ENCODE measurements at regions not wholly inside any gene's neighbourhood (a gene's known extent, or its start where the extent isn't known, plus 50 kb on each side); places are given as distances from the start of the nearest gene placed in this dataset.

DNA sequence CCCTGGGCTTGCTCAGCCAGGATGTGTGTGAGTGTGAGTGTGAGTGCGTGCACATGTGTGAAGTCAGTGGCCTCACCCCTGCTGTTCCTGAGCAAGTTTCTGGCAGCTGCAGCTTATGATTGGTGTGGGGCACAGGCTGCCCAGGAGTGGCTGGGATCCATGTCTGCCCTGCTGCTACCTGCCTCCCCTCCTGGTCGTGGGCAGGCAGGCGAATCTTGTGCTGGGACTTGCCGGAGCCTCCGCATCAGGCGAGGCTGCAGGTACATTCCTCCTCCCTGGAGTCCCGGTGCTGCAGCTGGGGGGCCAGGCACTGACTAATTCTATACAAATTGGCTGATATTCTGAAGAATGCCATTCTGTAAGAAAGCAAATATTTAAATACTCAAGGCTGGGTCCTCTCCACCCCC lies 85.6 kb upstream of the WNT4 start:
- no peaks in the 10 kb centered on the region for H3K4me1 Mint-ChIP-seq (ENCODE audit: low read depth)
- no peak overlapping the region for H3K4me3 Mint-ChIP-seq
- no peak for DNase-seq (ENCODE audit: low spot score)
- no peaks in the 10 kb centered on the region for H3K9me3 Mint-ChIP-seq
- no peaks in the 10 kb centered on the region for H3K36me3 Mint-ChIP-seq (ENCODE audit: low read depth)
- H3K27ac Mint-ChIP-seq: no peak overlapping the region
- H3K27me3 Mint-ChIP-seq (ENCODE audit: low read depth): peaks cover 5% of the 10 kb centered on the region

DNA sequence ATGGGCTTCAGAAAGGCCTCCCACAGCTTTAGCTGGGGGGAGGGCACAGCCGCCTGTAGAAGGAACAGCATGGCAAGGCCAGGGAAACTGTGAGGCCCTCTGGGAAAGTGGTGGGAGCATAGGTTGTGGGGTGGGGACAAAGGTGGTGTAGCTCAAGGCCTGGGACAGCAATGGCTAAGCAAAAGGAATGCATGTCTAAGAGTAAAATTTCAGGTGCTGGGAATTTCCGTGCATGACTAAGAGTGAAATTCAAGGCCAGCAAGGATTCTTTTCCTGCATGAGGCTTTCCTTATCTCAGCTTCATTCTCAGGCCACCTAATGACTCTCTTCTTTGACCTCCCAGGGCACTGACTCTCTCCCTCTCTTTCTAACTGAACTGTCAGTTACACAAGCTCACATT lies 86.5 kb upstream of the WNT4 start:
- H3K4me3 Mint-ChIP-seq: no peak overlapping the region
- H3K27me3 Mint-ChIP-seq (ENCODE audit: low read depth): peaks cover 5% of the 10 kb centered on the region
- no peak overlapping the region for H3K27ac Mint-ChIP-seq
- no peaks in the 10 kb centered on the region for H3K4me1 Mint-ChIP-seq (ENCODE audit: low read depth)
- no peaks in the 10 kb centered on the region for H3K9me3 Mint-ChIP-seq
- H3K36me3 Mint-ChIP-seq (ENCODE audit: low read depth): no peaks in the 10 kb centered on the region
- no peak for DNase-seq (ENCODE audit: low spot score)

DNA sequence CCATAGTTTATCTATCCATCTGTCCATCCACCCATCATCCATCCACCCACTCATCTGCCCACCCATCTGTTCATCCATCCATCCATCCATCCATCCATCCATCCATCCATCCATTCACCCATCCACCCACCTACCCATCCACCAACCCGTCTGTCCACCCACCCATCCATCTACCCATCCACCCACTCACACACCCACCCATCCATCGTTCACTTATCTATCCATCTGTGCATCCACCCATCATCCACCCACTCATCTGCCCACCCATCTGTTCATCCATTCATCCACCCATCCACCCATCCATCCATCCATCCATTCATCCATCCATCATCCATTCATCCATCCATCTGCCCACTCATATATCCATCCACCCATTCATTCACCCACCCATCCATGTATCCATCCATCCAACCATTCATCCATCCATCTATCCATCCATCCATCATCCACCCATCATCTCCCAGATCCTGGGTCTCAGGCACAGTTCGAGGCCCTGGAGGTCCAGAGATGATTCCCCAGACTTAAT lies 88.2 kb upstream of the WNT4 start:
- DNase-seq (ENCODE audit: low spot score): no peak
- H3K4me3 Mint-ChIP-seq: no peak overlapping the region
- no peaks in the 10 kb centered on the region for H3K9me3 Mint-ChIP-seq
- peaks cover 5% of the 10 kb centered on the region for H3K27me3 Mint-ChIP-seq (ENCODE audit: low read depth)
- H3K4me1 Mint-ChIP-seq (ENCODE audit: low read depth): no peaks in the 10 kb centered on the region
- no peak overlapping the region for H3K27ac Mint-ChIP-seq
- no peaks in the 10 kb centered on the region for H3K36me3 Mint-ChIP-seq (ENCODE audit: low read depth)

GRCh38 chr1:22231995-22232690 lies 89.2 kb upstream of the WNT4 start:
- Mint-ChIP-seq H3K27me3 (ENCODE audit: low read depth) (peaks cover 2% of the 10 kb centered on the region), H3K27ac (no peak overlapping the region), H3K4me1 (ENCODE audit: low read depth) (no peaks in the 10 kb centered on the region), H3K36me3 (ENCODE audit: low read depth) (no peaks in the 10 kb centered on the region), H3K4me3 (no peak overlapping the region), H3K9me3 (no peaks in the 10 kb centered on the region)
- DNase-seq (ENCODE audit: low spot score): no peak

DNA sequence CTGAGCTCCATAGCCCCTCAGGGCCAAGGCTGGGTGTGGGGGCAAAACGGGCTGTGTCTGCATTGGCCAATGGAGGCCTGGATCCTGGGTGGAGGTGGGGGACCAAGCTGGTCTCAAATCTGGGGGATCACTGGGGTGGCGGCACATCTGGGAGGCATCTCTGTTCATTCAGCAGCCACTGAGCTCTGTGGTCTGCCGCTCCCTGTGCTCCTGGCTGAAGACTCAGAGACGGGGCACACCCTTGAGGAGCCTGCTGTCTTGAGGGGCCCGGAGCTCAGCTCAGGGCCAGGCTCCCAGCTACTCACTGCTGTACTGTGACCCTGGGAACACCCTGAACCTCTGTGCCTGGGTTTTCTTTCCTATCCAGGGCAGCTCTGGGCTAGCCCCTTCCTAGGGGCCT lies 90.3 kb upstream of the WNT4 start:
- H3K36me3 Mint-ChIP-seq (ENCODE audit: low read depth): no peaks in the 10 kb centered on the region
- H3K27ac Mint-ChIP-seq: no peak overlapping the region
- H3K9me3 Mint-ChIP-seq: no peaks in the 10 kb centered on the region
- H3K4me3 Mint-ChIP-seq: no peak overlapping the region
- H3K4me1 Mint-ChIP-seq (ENCODE audit: low read depth): no peaks in the 10 kb centered on the region
- DNase-seq (ENCODE audit: low spot score): no peak
- peaks cover 2% of the 10 kb centered on the region for H3K27me3 Mint-ChIP-seq (ENCODE audit: low read depth)

DNA sequence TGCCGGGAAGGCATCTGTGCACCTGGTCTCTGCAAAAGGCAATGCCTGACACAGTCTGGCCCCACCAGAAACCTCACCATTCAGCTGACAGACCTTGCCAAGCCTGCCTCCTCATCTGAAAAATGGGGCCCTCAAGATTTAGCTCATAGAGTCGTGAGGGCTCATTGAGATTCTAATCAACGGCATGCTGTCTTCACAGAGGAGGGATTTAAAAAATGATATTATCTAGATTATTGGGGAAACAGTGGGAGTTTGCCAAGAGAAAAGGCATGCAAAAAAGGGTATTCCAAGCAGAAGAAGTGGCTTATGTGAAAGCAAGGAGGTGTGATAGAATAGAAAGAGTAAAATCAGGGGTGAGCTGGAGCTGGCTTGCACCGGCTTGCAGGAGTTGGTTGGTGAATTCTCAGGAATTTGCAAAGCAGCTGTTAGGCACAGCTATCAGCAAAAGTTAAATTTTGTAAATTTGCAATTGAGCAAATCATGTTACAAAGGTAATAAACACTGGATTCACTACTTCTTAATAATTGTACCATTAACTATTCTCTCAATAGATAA lies 91.7 kb upstream of the WNT4 start:
- no peak for DNase-seq (ENCODE audit: low spot score)
- H3K4me3 Mint-ChIP-seq: no peak overlapping the region
- no peaks in the 10 kb centered on the region for H3K9me3 Mint-ChIP-seq
- peaks cover 2% of the 10 kb centered on the region for H3K27me3 Mint-ChIP-seq (ENCODE audit: low read depth)
- no peak overlapping the region for H3K27ac Mint-ChIP-seq
- no peaks in the 10 kb centered on the region for H3K4me1 Mint-ChIP-seq (ENCODE audit: low read depth)
- no peaks in the 10 kb centered on the region for H3K36me3 Mint-ChIP-seq (ENCODE audit: low read depth)

- no peak overlapping the region for H3K4me3 Mint-ChIP-seq
- H3K9me3 Mint-ChIP-seq: no peaks in the 10 kb centered on the region
- no peak for DNase-seq (ENCODE audit: low spot score)
- no peaks in the 10 kb centered on the region for H3K4me1 Mint-ChIP-seq (ENCODE audit: low read depth)
- no peak overlapping the region for H3K27ac Mint-ChIP-seq
- H3K36me3 Mint-ChIP-seq (ENCODE audit: low read depth): no peaks in the 10 kb centered on the region
- peaks cover 2% of the 10 kb centered on the region for H3K27me3 Mint-ChIP-seq (ENCODE audit: low read depth)
These were observed 93.3 kb upstream of the WNT4 start for GRCh38 chr1:22236166-22236565.

DNA sequence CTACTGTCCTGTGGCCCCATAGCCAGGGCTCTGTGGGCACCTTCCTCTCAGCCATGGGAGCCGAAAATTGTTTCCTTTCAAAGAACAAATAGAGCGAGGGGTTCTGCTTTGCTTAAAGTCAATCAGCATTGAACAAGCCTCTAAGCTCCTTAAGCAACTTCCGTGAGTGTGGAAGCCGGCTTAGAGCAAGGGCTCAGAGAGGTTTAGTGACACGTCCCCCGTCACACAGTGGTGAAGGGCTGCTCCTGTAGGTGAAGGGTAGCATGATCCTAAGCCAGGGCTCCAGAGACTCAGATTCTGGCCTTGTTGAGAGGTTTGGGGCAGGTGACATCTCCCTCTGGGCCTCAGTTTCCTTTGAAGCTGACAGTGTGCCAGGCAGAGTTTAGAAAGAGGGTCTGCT lies 94.0 kb upstream of the WNT4 start:
- no peak for DNase-seq (ENCODE audit: low spot score)

DNA sequence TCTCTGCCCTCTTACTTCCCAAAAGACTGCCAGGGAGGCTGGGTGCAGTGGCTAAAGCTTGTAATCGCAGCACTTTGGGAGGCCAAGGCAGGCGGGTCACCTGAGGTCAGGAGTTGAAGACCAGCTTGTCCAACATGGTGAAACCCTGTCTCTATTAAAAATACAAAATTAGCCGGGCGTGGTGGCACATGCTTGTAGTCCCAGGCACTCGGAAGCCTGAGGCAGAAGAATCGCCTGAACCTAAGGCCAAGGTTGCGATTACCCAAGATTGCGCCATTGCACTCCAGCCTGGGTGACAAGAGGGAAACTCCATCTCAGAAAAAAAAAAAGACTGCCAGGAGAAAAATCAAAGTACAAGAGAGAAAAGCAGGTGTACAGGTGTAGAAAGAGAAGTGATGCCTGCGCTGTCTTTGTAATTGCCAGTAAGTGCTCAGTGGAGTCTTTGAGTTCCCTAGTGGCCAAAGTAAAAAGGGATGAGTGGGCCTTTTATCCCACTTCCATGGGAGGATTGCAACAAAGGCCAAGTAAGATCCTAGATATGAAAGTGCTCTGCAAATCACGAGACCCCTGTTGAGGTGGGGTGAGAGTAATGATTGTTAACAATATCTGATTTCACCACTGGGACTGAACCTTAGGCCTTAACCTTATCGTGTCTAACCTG lies 94.7 kb upstream of the WNT4 start:
- Mint-ChIP-seq H3K36me3 (ENCODE audit: low read depth) (no peaks in the 10 kb centered on the region), H3K27ac (no peak overlapping the region), H3K9me3 (no peaks in the 10 kb centered on the region), H3K4me3 (no peak overlapping the region), H3K27me3 (ENCODE audit: low read depth) (peaks cover 2% of the 10 kb centered on the region), H3K4me1 (ENCODE audit: low read depth) (no peaks in the 10 kb centered on the region)
- no peak for DNase-seq (ENCODE audit: low spot score)

More for the DNA sequence above, 94.0 kb upstream of the WNT4 start:
- H3K4me1 Mint-ChIP-seq (ENCODE audit: low read depth): no peaks in the 10 kb centered on the region
- peaks cover 2% of the 10 kb centered on the region for H3K27me3 Mint-ChIP-seq (ENCODE audit: low read depth)
- no peak overlapping the region for H3K4me3 Mint-ChIP-seq
- H3K27ac Mint-ChIP-seq: no peak overlapping the region
- no peaks in the 10 kb centered on the region for H3K36me3 Mint-ChIP-seq (ENCODE audit: low read depth)
- no peaks in the 10 kb centered on the region for H3K9me3 Mint-ChIP-seq

GRCh38 chr1:22238356-22239224 lies 95.7 kb upstream of the WNT4 start:
- Mint-ChIP-seq H3K4me3 (no peak overlapping the region), H3K27ac (no peak overlapping the region), H3K9me3 (no peaks in the 10 kb centered on the region)

DNA sequence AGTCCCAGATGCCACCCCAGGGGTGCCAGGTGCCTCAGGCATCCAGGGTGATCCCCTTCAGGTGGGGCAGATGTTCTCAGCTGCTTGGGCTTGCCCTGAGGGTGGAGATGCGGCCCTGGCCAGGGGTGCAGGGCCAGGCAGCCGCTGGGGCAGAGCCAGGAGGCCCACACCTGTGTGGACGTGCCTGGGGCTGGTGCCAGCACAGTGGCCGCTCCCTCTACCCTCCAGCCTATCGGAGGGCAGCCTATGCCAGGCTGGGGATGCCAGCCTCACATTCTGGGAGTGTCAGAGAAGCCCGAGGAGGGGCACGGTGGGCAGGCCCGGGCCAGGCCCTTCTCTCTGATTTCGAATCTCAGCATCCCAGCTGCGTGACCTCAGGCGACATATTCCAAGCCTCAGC lies 96.5 kb upstream of the WNT4 start:
- DNase-seq (ENCODE audit: low spot score): no peak
- H3K4me3 Mint-ChIP-seq: no peak overlapping the region
- peaks cover 2% of the 10 kb centered on the region for H3K27me3 Mint-ChIP-seq (ENCODE audit: low read depth)
- H3K27ac Mint-ChIP-seq: no peak overlapping the region
- H3K9me3 Mint-ChIP-seq: no peaks in the 10 kb centered on the region
- H3K4me1 Mint-ChIP-seq (ENCODE audit: low read depth): no peaks in the 10 kb centered on the region
- H3K36me3 Mint-ChIP-seq (ENCODE audit: low read depth): no peaks in the 10 kb centered on the region

More at GRCh38 chr1:22238356-22239224, 95.7 kb upstream of the WNT4 start:
- no peaks in the 10 kb centered on the region for H3K36me3 Mint-ChIP-seq (ENCODE audit: low read depth)
- H3K4me1 Mint-ChIP-seq (ENCODE audit: low read depth): no peaks in the 10 kb centered on the region
- no peak for DNase-seq (ENCODE audit: low spot score)
- peaks cover 2% of the 10 kb centered on the region for H3K27me3 Mint-ChIP-seq (ENCODE audit: low read depth)

DNA sequence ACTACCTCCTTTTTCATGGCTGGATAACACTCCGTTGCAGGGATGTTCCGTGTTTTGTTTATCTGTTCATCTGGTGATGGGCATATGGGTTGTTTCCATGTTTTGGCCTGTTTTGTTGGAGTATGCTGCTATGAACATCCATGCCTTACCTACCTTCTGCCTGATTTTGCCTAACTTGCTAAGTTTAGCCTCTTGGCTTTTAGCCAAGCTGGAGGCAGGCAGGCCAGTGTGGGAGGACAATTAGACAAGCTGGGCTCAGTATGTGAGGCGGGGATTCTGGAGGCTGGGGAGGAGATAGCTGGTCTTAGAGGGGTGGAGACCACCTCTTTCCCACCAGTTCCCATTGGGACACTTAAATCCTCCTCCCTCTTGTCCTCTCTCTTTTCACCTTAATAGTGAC lies 98.4 kb upstream of the WNT4 start:
- no peaks in the 10 kb centered on the region for H3K36me3 Mint-ChIP-seq (ENCODE audit: low read depth)
- H3K27me3 Mint-ChIP-seq (ENCODE audit: low read depth): no peaks in the 10 kb centered on the region
- no peak for DNase-seq (ENCODE audit: low spot score)
- no peaks in the 10 kb centered on the region for H3K4me1 Mint-ChIP-seq (ENCODE audit: low read depth)
- H3K9me3 Mint-ChIP-seq: no peaks in the 10 kb centered on the region
- no peak overlapping the region for H3K4me3 Mint-ChIP-seq
- no peak overlapping the region for H3K27ac Mint-ChIP-seq

- H3K4me3 Mint-ChIP-seq: no peak overlapping the region
- H3K9me3 Mint-ChIP-seq: no peaks in the 10 kb centered on the region
These were observed 98.9 kb upstream of the WNT4 start for GRCh38 chr1:22241811-22242210.

More at GRCh38 chr1:22241811-22242210, 98.9 kb upstream of the WNT4 start:
- H3K36me3 Mint-ChIP-seq (ENCODE audit: low read depth): no peaks in the 10 kb centered on the region
- H3K4me1 Mint-ChIP-seq (ENCODE audit: low read depth): no peaks in the 10 kb centered on the region
- no peak overlapping the region for H3K27ac Mint-ChIP-seq
- no peaks in the 10 kb centered on the region for H3K27me3 Mint-ChIP-seq (ENCODE audit: low read depth)
- no peak for DNase-seq (ENCODE audit: low spot score)
